HEK293 (cell line): ENCODE measurements at regions not wholly inside any gene's neighbourhood (a gene's known extent, or its start where the extent isn't known, plus 50 kb on each side); places are given as distances from the start of the nearest gene placed in this dataset.

Experiments used
- GLI4 ChIP-seq: fragments of 450-650 bp; formaldehyde crosslinking; IDR thresholded peaks from 2 replicates; pipeline ENCODE4 v1.5.1; 2016; ENCODE audit warnings: missing biosample characterization, missing genetic modification characterization
- TF ChIP-seq, protein P1 (sequence below): fragments of 450-650 bp; formaldehyde crosslinking; IDR thresholded peaks from 2 replicates; pipeline ENCODE4 v1.5.1; 2016; ENCODE audit warnings: missing biosample characterization, missing genetic modification characterization

DNA sequence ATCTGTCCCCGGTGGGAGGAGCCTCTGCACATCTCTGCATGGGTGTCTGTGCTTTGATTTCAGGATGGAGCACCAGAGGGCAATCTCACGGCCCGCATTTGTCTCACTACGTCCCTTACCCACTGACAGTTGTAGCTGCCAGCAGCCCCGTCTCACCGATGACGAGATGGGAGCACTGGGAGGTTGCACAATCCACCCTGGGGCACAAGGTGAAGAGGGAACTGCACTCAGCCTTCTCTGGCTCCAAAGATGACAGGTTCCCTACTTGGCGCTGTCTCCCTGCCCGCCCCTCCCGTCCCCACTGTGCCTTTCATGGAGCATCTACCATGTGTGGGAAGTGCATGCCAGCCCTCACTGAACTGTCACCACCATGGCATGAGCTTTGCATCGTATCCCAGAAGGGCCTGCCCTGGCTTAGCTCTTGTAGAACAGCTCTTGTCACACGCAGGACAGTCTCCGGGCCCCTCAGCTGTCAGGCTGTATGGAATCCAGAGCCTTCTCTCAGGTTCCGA is 99.9 kb upstream of the PMEPA1 start:
- TF ChIP-seq, protein P1, sequence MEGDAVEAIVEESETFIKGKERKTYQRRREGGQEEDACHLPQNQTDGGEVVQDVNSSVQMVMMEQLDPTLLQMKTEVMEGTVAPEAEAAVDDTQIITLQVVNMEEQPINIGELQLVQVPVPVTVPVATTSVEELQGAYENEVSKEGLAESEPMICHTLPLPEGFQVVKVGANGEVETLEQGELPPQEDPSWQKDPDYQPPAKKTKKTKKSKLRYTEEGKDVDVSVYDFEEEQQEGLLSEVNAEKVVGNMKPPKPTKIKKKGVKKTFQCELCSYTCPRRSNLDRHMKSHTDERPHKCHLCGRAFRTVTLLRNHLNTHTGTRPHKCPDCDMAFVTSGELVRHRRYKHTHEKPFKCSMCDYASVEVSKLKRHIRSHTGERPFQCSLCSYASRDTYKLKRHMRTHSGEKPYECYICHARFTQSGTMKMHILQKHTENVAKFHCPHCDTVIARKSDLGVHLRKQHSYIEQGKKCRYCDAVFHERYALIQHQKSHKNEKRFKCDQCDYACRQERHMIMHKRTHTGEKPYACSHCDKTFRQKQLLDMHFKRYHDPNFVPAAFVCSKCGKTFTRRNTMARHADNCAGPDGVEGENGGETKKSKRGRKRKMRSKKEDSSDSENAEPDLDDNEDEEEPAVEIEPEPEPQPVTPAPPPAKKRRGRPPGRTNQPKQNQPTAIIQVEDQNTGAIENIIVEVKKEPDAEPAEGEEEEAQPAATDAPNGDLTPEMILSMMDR (tag by site-specific recombination) = no peak
- TF ChIP-seq GLI4 (tag by site-specific recombination) = no peak
